GM21717 (cell line): ENCODE measurements at regions not wholly inside any gene's neighbourhood (a gene's known extent, or its start where the extent isn't known, plus 50 kb on each side); places are given as distances from the start of the nearest gene placed in this dataset.

Experiments used
- ATAC-seq: cut with Tn5 transposase; IDR thresholded peaks from one replicate; pipeline ENCODE4 v1.9.1; 2021; ENCODE audit warnings: mild to moderate bottlenecking, moderate library complexity; ENCODE audit not compliant: unreplicated experiment

DNA sequence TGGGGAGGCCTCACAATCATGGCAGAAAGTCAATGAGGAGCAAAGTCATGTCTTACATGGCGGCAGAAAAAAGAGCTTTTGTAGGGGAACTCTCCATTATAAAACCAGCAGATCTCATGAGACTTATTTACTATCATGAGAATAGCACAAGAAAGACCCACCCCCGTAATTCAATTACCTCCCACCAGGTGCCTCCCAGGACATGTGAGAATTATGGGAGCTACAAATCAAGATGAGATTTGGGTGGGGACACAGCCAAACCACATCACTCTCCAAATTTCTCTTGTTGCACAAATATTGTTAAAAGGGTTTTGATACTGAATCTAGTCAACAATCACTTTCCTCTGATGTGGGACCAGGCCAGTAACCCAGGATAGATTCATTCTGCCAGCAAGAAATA is 1176.1 kb downstream of the CDH9 start:
- ATAC-seq: no peak

DNA sequence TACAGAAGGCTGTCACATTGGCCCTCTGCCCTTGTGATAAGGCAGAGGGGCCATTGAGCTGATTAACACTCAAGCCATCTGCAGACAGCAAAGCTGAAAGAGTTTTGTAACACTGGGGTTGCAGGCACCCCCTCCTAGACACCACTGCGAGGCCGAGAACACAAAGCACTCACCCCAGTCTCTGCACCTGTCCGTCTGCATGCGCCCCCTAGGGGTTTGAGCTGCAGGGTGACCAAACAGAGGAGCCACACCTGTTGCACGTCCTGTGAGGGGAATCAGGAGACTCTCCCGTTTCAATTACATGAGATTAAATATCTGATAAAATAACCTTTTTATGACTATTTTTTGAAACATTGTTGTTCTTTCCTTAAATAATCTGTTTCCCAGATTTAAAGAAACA is 1180.4 kb downstream of the CDH9 start:
- ATAC-seq: no peak

- ATAC-seq: no peak
Measured at GRCh38 chr5:25851301-25851700, 1187.1 kb downstream of the CDH9 start.

DNA sequence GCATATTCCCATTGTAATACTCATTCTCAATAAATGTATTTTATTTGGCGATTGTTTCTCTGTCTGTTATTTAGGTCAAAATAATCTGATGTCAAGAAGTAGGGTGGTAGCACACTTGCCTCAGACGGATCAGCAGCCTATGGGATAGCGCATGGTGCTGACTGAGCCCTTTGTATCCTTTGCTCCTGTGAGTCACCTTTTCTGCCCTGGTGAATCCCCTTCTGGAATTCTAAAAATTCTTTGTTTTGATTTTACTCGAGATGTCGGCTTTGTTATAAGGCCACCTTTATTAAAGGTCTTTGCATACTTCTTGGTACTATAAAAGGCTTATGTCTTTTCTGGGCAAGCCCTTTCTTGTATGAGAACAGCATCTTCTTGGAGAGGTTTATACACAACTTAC is 1187.8 kb downstream of the CDH9 start:
- ATAC-seq: no peak

GRCh38 chr5:25849270-25849669 is 1189.1 kb downstream of the CDH9 start:
- ATAC-seq: no peak

DNA sequence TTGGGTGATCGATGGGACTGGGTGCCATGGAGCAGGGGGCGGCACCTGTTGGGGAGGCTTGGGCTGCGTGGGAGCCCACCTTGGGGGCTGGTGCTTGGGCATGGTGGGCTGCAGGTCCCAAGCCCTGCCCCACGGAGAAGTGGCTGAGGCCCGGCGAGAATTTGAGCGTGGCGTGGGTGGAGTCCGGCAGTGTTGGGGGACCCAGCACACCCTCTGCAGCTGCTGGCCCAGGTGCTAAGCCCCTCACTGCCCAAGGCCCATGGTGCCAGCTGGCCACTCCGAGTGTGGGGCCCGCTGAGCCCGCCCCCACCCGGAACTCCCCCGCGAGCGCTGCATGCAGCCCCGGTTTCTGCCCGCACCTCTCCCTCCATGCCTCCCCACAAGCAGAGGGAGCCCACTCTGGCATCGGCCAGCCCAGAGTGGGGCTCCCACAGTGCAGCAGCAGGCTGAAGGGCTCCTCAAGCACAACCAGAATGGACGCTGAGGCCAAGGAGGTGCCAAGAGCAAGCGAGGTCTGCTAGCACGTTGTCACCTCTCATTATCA is 1178.6 kb upstream of the CDH10 start:
- ATAC-seq: no peak
